Upper lobe of left lung (tissue), 6 donors: ENCODE measurements at regions not wholly inside any gene's neighbourhood (a gene's known extent, or its start where the extent isn't known, plus 50 kb on each side); places are given as distances from the start of the nearest gene placed in this dataset.
A peak's percentile ranks its signal among the peaks of the same experiment; 100 is the strongest.

Experiments used
- ATAC-seq, 2 donors: fragments of 200-7000 bp; cut with Tn5 transposase; one replicate each; pipeline ENCODE4 v1.9.1; 2022; ENCODE audit warnings: mild to moderate bottlenecking in 2 of 2, moderate library complexity in 2 of 2; ENCODE audit not compliant: low FRiP score in 2 of 2
- DNase-seq, 2 donors: peaks; one replicate each; pipeline ENCODE4 v3.0.0-alpha.2; 2019 to 2020
- H3K27ac ChIP-seq, 4 donors: fragments of 200-600 bp; sonication (generic); one replicate each; pipeline ENCODE4 v1.5.1; 2016 to 2019
- H3K27me3 ChIP-seq, 4 donors: fragments of 200-600 bp; sonication (generic); one replicate each; pipeline ENCODE4 v1.5.1; 2017 to 2019
- H3K36me3 ChIP-seq, 4 donors: fragments of 200-600 bp; sonication (generic); one replicate each; pipeline ENCODE4 v1.5.1; 2016 to 2019
- H3K4me1 ChIP-seq, 4 donors: fragments of 200-600 bp; sonication (generic); one replicate each; pipeline ENCODE4 v1.5.1; 2018 to 2019
- H3K4me3 ChIP-seq, 4 donors: fragments of 200-600 bp; sonication (generic); one replicate each; pipeline ENCODE4 v1.5.1; 2017 to 2019; ENCODE audit warnings: mild to moderate bottlenecking in 2 of 4, moderate library complexity in 1 of 4
- H3K9me3 ChIP-seq, 4 donors: fragments of 200-600 bp; sonication (generic); one replicate each; pipeline ENCODE4 v1.5.1; 2018 to 2019
- CTCF ChIP-seq, 6 experiments: fragments of 450-650 bp in 4 of 6; fragments of 200-600 bp in 2 of 6; sonication (generic) in 2 of 6; IDR thresholded peaks; one replicate each; pipeline ENCODE4 v1.5.1; 2016 to 2019; ENCODE audit warnings: antibody characterized with exemption in 6 of 6
- EP300 ChIP-seq, 4 donors: sonication (generic); formaldehyde crosslinking; IDR thresholded peaks; one replicate each; pipeline ENCODE4 v1.5.1; 2017; ENCODE audit warnings: antibody characterized with exemption in 4 of 4, control low read depth in 2 of 4
- POLR2A ChIP-seq, 4 donors: fragments of 450-650 bp; IDR thresholded peaks; one replicate each; pipeline ENCODE4 v1.5.1; 2016 to 2017; ENCODE audit warnings: antibody characterized with exemption in 4 of 4, mild to moderate bottlenecking in 2 of 4
- POLR2AphosphoS5 ChIP-seq, 2 donors: sonication (generic); formaldehyde crosslinking; IDR thresholded peaks; one replicate each; pipeline ENCODE4 v1.5.1; 2017; ENCODE audit warnings: antibody characterized with exemption in 2 of 2
- WGBS, 2 donors: methylation state at CpG; one replicate each; pipeline ENCODE4 v1.1.5; 2017 to 2018; 5-methylcytosine and 5-hydroxymethylcytosine counted together
- donor health status: DM: no; HTN: no; CAD: no; lungs with moderate emphysema.
- donor health status: DM: no; HTN: yes; CAD: no; lungs with severe emphysema.

- ATAC-seq: no peak
- WGBS, 2 donors: 94 to 96% methylated on average over 1 of the region's 1 CpG
- no peaks in the 10 kb centered on the region for H3K36me3 ChIP-seq
- H3K4me3 ChIP-seq: no peak overlapping the region
- DNase-seq: no peak
- no peak overlapping the region for H3K27ac ChIP-seq
- TF ChIP-seq CTCF (IDR thresholded peaks at IDR 0.05) (no peak), POLR2A (IDR thresholded peaks at IDR 0.05) (no peak), EP300 (IDR thresholded peaks at IDR 0.05) (no peak), POLR2AphosphoS5 (IDR thresholded peaks at IDR 0.05) (no peak)
- H3K4me1 ChIP-seq: peaks cover 0 to 11% (median 3%) of the 10 kb centered on the region in 4 donors
- H3K27me3 ChIP-seq: no peaks in the 10 kb centered on the region
- no peaks in the 10 kb centered on the region for H3K9me3 ChIP-seq
These were observed 198.1 kb upstream of the NUDT6 start for GRCh38 chr4:123120473-123120872.

GRCh38 chr4:123121241-123121907 is 199.0 kb upstream of the NUDT6 start:
- ATAC-seq (no peak), DNase-seq (no peak)
- Histone ChIP-seq H3K27ac (no peak overlapping the region), H3K9me3 (no peaks in the 10 kb centered on the region), H3K4me3 (no peak overlapping the region), H3K36me3 (no peaks in the 10 kb centered on the region), H3K27me3 (no peaks in the 10 kb centered on the region), H3K4me1 (peaks cover 0 to 6% (median under 1%) of the 10 kb centered on the region in 4 donors)
- TF ChIP-seq POLR2AphosphoS5 (IDR thresholded peaks at IDR 0.05): no peak
- TF ChIP-seq POLR2A (IDR thresholded peaks at IDR 0.05): no peak
- no peak for TF ChIP-seq CTCF (IDR thresholded peaks at IDR 0.05)
- no peak for TF ChIP-seq EP300 (IDR thresholded peaks at IDR 0.05)
- 60 to 78% methylated on average over 2 of the region's 2 CpGs for WGBS, 2 donors

DNA sequence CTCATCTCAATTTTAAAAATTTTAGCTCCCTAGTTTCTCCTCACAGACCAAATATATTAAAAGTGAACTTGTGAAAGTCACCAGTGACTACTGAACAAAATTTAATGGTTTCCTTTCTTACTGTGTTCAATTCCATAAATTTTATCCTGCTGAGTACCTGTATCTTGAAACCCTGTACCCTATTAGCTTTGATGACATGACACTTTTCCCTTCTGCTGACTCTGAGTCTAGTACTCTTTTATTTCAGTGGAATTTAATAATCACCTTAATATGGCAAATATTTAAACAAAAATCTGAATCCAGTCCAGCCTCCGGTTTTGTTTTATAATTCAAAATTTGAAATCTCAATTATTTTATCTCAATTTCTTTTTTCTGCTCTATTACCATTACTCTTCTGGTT is 203.1 kb upstream of the NUDT6 start:
- no peak for TF ChIP-seq EP300 (IDR thresholded peaks at IDR 0.05)
- no peak for ATAC-seq
- Histone ChIP-seq H3K4me1 (peaks cover 0 to 10% (median 7%) of the 10 kb centered on the region in 4 donors), H3K36me3 (no peaks in the 10 kb centered on the region), H3K27me3 (no peaks in the 10 kb centered on the region), H3K9me3 (no peaks in the 10 kb centered on the region), H3K4me3 (no peak overlapping the region), H3K27ac (no peak overlapping the region)
- 79 to 90% methylated on average over 1 of the region's 1 CpG for WGBS, 2 donors
- DNase-seq: no peak

DNA sequence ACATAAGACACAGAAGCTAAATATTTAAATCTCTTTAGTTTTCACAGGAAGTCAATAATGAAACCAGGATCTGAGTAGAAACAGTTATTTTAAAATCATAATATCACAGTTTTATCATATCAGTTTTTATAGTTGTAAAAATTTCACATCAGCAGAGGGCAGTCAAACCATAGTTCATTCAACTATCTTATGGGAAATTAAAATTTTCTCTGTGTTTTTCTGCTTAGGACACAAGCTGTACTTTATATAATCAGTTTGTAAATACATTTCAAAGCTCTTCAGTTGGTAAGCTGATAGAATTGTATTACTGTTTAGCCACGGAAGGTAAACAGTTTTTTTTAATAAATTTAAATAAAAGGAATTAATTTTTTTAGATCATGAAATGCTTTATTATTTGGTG is 204.8 kb upstream of the NUDT6 start:
- WGBS, 2 donors: 35 to 52% methylated on average over 1 of the region's 1 CpG
- H3K27ac ChIP-seq: peak overlapping the region in 1 of 4 donors; percentile 36
- no peak for DNase-seq

GRCh38 chr4:123127875-123128274 is 205.5 kb upstream of the NUDT6 start:
- Histone ChIP-seq H3K36me3 (no peaks in the 10 kb centered on the region), H3K4me3 (no peak overlapping the region), H3K9me3 (no peaks in the 10 kb centered on the region), H3K27me3 (no peaks in the 10 kb centered on the region), H3K4me1 (peaks cover 0 to 10% (median 6%) of the 10 kb centered on the region in 4 donors), H3K27ac (peak overlapping the region in 1 of 4 donors; percentile 27)
- DNase-seq (no peak), ATAC-seq (no peak)
- 53 to 77% methylated on average over 2 of the region's 2 CpGs for WGBS, 2 donors
- TF ChIP-seq POLR2A (IDR thresholded peaks at IDR 0.05) (no peak), POLR2AphosphoS5 (IDR thresholded peaks at IDR 0.05) (no peak), EP300 (IDR thresholded peaks at IDR 0.05) (no peak)

More for the DNA sequence above, 204.8 kb upstream of the NUDT6 start:
- H3K9me3 ChIP-seq: no peaks in the 10 kb centered on the region
- ATAC-seq: no peak
- H3K36me3 ChIP-seq: no peaks in the 10 kb centered on the region
- no peak overlapping the region for H3K4me3 ChIP-seq
- peaks cover 0 to 10% (median 6%) of the 10 kb centered on the region in 4 donors for H3K4me1 ChIP-seq
- no peak for TF ChIP-seq POLR2A (IDR thresholded peaks at IDR 0.05)
- TF ChIP-seq CTCF (IDR thresholded peaks at IDR 0.05): peak in 1 of 6 experiments; percentile 16
- no peak for TF ChIP-seq POLR2AphosphoS5 (IDR thresholded peaks at IDR 0.05)
- TF ChIP-seq EP300 (IDR thresholded peaks at IDR 0.05): no peak
- no peaks in the 10 kb centered on the region for H3K27me3 ChIP-seq
